Muscle of arm (tissue), 1 donor: ENCODE measurements at regions not wholly inside any gene's neighbourhood (a gene's known extent, or its start where the extent isn't known, plus 50 kb on each side); places are given as distances from the start of the nearest gene placed in this dataset.
"Not testable (repeated sequence)": the region's sequence is repeated elsewhere in the genome, so short reads cannot be mapped to it uniquely, and the experiment has no call there.

Experiments
- DNase-seq: peaks from one replicate; pipeline ENCODE4 v3.0.0-alpha.2; 2013

GRCh38 chr16:88227722-88228482 lies 154.9 kb upstream of the ZNF469 start:
- DNase-seq = not testable (repeated sequence)

- DNase-seq = not testable (repeated sequence)
These were observed 154.0 kb upstream of the ZNF469 start for GRCh38 chr16:88228751-88229150.

GRCh38 chr16:88229710-88230109 lies 153.0 kb upstream of the ZNF469 start:
- DNase-seq = not testable (repeated sequence)

GRCh38 chr16:88230276-88230966 lies 152.3 kb upstream of the ZNF469 start:
- DNase-seq = not testable (repeated sequence)

DNA sequence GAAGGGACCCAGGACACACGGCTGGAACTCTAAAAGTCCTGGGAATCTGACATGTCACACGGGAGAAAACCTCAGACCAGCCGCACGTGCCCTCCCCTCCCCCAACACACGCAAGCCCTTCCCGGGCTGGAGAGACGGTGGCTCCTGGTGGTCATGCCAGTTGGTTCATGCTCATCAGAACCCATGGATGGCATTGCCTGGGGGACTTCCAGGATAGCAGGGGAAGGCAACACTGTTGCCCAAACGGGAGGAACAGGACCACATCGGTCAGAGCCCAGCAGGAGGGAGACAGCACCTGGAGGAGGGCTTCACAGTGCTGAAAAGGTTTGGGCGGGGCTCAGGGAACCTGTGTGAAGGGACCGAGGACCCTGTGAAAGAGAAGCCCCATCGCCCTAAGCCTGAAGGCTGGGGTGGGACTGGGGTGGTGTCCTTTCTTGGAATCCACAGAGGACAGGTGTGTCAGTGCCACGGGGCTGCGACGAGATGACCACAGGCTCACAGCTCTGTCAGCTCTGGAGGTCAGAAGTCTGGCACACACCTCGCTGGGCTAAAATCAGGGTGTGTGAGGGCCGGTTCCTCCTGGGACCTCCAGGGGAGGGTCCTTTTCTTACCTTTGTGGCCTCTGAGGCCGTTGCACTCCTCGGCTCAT lies 151.7 kb upstream of the ZNF469 start:
- not testable (repeated sequence) for DNase-seq

DNA sequence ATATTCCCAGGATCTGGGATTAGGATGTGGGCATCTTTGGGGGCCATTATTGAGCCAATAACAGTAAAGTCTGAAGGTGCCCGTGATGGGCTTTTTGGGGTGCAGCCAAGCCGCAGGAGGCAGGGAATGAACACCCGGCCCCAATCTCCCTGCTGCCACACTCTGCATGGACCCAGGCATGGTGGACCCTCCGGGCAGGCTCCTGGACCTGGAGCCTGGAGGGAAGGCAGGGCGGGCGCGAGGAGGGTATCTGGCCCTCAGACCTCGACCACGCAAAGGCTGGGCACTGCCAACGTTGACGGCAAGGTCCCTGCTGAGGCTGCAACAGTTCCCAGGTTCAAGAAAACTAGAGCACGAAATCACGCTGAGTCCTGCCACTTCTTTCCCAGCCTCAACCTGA lies 150.9 kb upstream of the ZNF469 start:
- not testable (repeated sequence) for DNase-seq

DNA sequence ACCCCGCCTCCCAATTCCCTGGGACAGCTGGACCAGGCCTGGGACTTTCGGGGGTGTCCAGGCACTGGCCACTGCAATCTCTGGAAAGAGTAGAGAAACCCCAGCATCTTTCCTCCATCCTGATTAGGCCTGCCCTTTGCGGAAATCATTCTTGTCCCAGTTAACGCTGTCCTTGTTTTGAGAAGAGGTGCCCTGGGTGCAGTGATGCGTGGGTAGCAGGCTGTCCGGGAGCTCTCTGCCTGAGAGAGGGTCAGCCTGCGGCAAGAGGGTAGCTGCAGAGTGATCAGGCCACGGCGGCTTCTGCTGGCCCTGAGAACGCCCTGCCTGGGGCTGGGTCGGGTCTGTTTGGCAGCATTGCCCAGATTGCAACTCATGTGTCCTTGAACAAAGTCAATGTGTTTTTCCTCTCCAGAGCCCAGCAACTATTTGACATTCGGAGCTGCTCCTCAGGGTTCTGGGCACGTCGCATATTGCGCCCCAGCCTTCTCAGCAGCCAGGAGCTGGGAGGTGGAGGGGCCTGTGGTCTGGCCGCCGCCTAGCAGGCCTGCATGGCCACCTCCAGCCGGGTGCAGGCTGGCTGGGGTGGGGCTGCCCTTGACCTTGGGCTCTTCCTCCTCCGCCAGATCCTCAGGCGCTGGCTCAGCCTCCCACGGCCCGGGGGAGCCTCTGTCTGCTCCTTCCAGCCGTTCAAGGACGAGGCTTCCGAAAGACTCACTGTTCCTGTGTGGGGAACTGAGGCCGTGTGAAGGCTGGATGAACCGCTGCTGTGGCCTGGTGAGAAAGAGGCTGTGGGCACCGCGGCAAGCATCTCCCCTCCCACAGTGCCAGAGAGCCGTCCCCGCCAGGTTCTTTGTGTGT lies 150.1 kb upstream of the ZNF469 start:
- not testable (repeated sequence) for DNase-seq

- peak; percentile 20 for DNase-seq
These were observed 148.9 kb upstream of the ZNF469 start for GRCh38 chr16:88233621-88234420.

- not testable (repeated sequence) for DNase-seq
These were observed 148.1 kb upstream of the ZNF469 start for GRCh38 chr16:88234421-88235271.

- DNase-seq = not testable (repeated sequence)
These were observed 147.1 kb upstream of the ZNF469 start for GRCh38 chr16:88235691-88236090.

- not testable (repeated sequence) for DNase-seq
These were observed 146.5 kb upstream of the ZNF469 start for GRCh38 chr16:88236229-88236628.

GRCh38 chr16:88237314-88237713 lies 145.4 kb upstream of the ZNF469 start:
- not testable (repeated sequence) for DNase-seq

DNA sequence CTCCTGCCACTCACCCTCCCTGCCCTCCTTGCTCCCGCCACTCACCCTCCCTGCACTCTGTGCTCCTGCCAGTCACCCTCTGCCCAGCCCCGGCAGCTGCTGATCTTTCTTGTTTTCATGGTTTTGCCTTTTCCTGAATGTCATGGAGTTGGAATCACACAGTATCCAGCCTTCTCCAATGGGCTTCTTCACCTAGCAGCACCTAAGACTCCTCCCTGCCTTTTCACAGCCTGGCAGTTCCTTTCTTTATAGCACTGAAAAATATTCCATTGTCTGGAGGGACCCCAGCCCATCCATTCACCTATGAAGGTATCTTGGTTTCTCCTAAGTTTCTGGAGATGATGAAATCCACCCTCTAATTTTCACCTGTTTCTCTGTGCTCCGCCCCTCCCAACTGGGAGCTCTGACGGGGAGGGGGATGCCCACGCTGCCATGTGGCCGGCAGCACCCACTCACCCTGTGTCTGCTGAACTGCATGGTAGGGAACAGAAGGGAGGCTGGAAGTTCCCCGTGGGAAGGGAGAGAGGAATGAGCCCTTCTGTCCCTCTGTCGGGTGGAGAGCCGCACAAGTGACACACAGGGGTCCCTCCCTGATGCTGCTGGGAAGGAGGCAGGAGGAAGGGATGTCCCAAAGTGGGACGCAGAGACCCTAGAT lies 144.9 kb upstream of the ZNF469 start:
- not testable (repeated sequence) for DNase-seq

GRCh38 chr16:88238732-88239274 lies 144.0 kb upstream of the ZNF469 start:
- DNase-seq = peak; percentile 69

- not testable (repeated sequence) for DNase-seq
These were observed 142.6 kb upstream of the ZNF469 start for GRCh38 chr16:88240118-88240517.

DNA sequence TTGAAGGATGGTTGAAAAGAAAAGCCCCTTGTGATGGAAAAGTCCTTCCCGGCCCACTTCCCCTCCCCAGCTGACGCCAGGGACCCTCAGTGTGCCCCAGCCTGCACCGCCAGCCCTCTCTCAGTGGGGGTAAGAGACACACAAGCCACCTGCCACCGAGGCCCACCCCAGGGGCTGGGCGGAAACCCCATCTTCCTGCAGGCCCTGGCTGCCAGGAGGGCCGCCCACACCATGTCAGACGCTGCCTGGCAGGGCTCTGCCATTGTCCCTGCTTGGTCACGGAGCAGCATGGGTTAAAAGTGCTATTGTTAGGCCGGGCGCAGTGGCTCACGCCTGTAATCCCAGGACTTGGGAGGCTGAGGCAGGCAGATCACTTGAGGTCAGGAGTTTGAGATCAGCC lies 142.0 kb upstream of the ZNF469 start:
- DNase-seq = not testable (repeated sequence)

DNA sequence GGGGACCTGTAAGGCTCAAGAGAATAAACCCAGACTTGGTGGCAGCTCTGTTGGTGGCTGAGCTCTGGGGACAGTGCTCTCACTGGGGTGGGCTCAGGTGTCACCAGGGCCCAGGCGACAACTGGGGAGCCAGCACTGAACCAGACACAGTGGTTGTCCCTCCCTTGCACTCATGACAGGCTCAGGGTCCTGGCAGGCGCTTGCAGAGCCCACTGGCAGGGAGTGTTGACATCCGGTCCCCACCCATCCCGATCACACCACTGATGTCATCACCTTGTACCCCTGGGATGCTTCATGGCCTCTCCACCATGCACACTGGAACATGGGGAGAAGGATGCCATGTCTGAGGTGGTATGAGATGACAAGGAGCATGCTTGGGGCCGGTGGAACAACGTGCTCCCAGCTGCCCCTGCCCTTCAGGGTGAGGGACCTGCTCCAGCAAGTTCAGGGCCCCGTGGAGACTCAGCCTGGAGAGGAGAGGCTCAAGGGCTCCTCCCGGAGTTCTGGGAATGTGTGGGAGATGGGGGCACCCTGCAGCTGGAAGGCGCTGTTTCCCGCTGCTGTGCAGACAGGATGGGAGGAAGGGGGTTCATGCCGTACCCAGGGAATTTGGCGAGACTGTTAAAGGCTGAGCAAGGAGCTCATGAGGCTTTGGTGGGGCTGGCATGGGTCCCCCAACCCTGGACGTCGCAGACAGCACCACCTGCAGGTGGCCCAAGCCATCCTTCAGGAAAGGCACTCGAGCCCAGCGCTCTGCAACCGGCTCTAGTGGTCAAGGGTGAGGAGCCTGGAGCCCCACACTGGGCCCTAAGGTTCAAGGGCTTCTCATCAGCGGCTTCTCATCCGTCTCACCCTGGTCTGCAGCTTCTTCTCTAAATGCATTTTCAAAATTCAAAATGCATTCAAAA lies 141.1 kb upstream of the ZNF469 start:
- not testable (repeated sequence) for DNase-seq
